ENCODE measurements at regions not wholly inside any gene's neighbourhood (a gene's known extent, or its start where the extent isn't known, plus 50 kb on each side); places are given as distances from the start of the nearest gene placed in this dataset.

GRCh38 chr2:128538396-128538795 is 219.7 kb upstream of the HS6ST1 start:
- no peaks in the 10 kb centered on the region for H3K27me3 ChIP-seq (replicated peaks; ENCODE audit: insufficient read depth, low read length)
- H3F3A ChIP-seq (ENCODE audit: insufficient read depth, low read length): no peaks in the 10 kb centered on the region
- H2AFZ ChIP-seq (ENCODE audit: low read length): no peak overlapping the region
- H3K4me1 ChIP-seq (ENCODE audit: low read length): no peaks in the 10 kb centered on the region
- H3K9me3 ChIP-seq (replicated peaks; ENCODE audit: insufficient read depth, low read length): no peaks in the 10 kb centered on the region
- H3K4me3 ChIP-seq (ENCODE audit: low read length): no peak overlapping the region
- no peaks in the 10 kb centered on the region for H3K9me2 ChIP-seq (replicated peaks; ENCODE audit: insufficient read depth, low read length)
- TF ChIP-seq EZH2phosphoT487 (IDR thresholded peaks at IDR 0.05; ENCODE audit: low read length) (no peak), EZH2 (optimal IDR thresholded peaks at IDR 0.05; ENCODE audit: low read depth, low read length) (no peak)
- no peak overlapping the region for H3K27ac ChIP-seq (ENCODE audit: low read length)
- no peak overlapping the region for H3K4me2 ChIP-seq (ENCODE audit: low read depth, low read length)
- H4K20me1 ChIP-seq (ENCODE audit: insufficient read depth, low read length): no peaks in the 10 kb centered on the region
- DNase-seq: no peak
- H3K36me3 ChIP-seq (replicated peaks; ENCODE audit: insufficient read depth, low read length): no peaks in the 10 kb centered on the region
- H3K9ac ChIP-seq (ENCODE audit: low read length): no peak overlapping the region
- H3K79me2 ChIP-seq (ENCODE audit: low read length): no peaks in the 10 kb centered on the region

- Histone ChIP-seq H2AFZ (ENCODE audit: low read length) (no peak overlapping the region), H3K9ac (ENCODE audit: low read length) (no peak overlapping the region), H3K9me2 (replicated peaks; ENCODE audit: insufficient read depth, low read length) (no peaks in the 10 kb centered on the region), H3K9me3 (replicated peaks; ENCODE audit: insufficient read depth, low read length) (no peaks in the 10 kb centered on the region), H3K27ac (ENCODE audit: low read length) (no peak overlapping the region), H3K36me3 (replicated peaks; ENCODE audit: insufficient read depth, low read length) (no peaks in the 10 kb centered on the region), H3K79me2 (ENCODE audit: low read length) (no peaks in the 10 kb centered on the region), H3K4me3 (ENCODE audit: low read length) (no peak overlapping the region), H3F3A (ENCODE audit: insufficient read depth, low read length) (no peaks in the 10 kb centered on the region), H3K4me1 (ENCODE audit: low read length) (no peaks in the 10 kb centered on the region), H4K20me1 (ENCODE audit: insufficient read depth, low read length) (no peaks in the 10 kb centered on the region), H3K4me2 (ENCODE audit: low read depth, low read length) (no peak overlapping the region), H3K27me3 (replicated peaks; ENCODE audit: insufficient read depth, low read length) (no peaks in the 10 kb centered on the region)
- TF ChIP-seq EZH2 (optimal IDR thresholded peaks at IDR 0.05; ENCODE audit: low read depth, low read length): no peak
- no peak for TF ChIP-seq CTCF (IDR thresholded peaks at IDR 0.05; ENCODE audit: low read length)
- DNase-seq: no peak
Observed at GRCh38 chr2:128540670-128541069, 222.0 kb upstream of the HS6ST1 start.

GRCh38 chr2:128541448-128541847 is 222.8 kb upstream of the HS6ST1 start:
- Histone ChIP-seq H3K9me2 (replicated peaks; ENCODE audit: insufficient read depth, low read length) (no peaks in the 10 kb centered on the region), H3F3A (ENCODE audit: insufficient read depth, low read length) (no peaks in the 10 kb centered on the region), H3K36me3 (replicated peaks; ENCODE audit: insufficient read depth, low read length) (no peaks in the 10 kb centered on the region), H3K9ac (ENCODE audit: low read length) (no peak overlapping the region), H3K4me3 (ENCODE audit: low read length) (no peak overlapping the region), H3K4me1 (ENCODE audit: low read length) (no peaks in the 10 kb centered on the region), H3K4me2 (ENCODE audit: low read depth, low read length) (no peak overlapping the region), H3K79me2 (ENCODE audit: low read length) (no peaks in the 10 kb centered on the region), H3K27ac (ENCODE audit: low read length) (no peak overlapping the region), H4K20me1 (ENCODE audit: insufficient read depth, low read length) (no peaks in the 10 kb centered on the region), H3K9me3 (replicated peaks; ENCODE audit: insufficient read depth, low read length) (no peaks in the 10 kb centered on the region), H3K27me3 (replicated peaks; ENCODE audit: insufficient read depth, low read length) (no peaks in the 10 kb centered on the region), H2AFZ (ENCODE audit: low read length) (no peak overlapping the region)
- no peak for DNase-seq
- TF ChIP-seq EZH2phosphoT487 (IDR thresholded peaks at IDR 0.05; ENCODE audit: low read length) (no peak), EZH2 (optimal IDR thresholded peaks at IDR 0.05; ENCODE audit: low read depth, low read length) (no peak), CTCF (IDR thresholded peaks at IDR 0.05; ENCODE audit: low read length) (no peak)

- H4K20me1 ChIP-seq (ENCODE audit: insufficient read depth, low read length): no peaks in the 10 kb centered on the region
- no peak overlapping the region for H3K4me3 ChIP-seq (ENCODE audit: low read length)
- H3K4me2 ChIP-seq (ENCODE audit: low read depth, low read length): no peak overlapping the region
- H3F3A ChIP-seq (ENCODE audit: insufficient read depth, low read length): no peaks in the 10 kb centered on the region
- no peaks in the 10 kb centered on the region for H3K9me2 ChIP-seq (replicated peaks; ENCODE audit: insufficient read depth, low read length)
- H3K27me3 ChIP-seq (replicated peaks; ENCODE audit: insufficient read depth, low read length): no peaks in the 10 kb centered on the region
- H3K27ac ChIP-seq (ENCODE audit: low read length): no peak overlapping the region
- no peaks in the 10 kb centered on the region for H3K4me1 ChIP-seq (ENCODE audit: low read length)
- TF ChIP-seq CTCF (IDR thresholded peaks at IDR 0.05; ENCODE audit: low read length): no peak
- TF ChIP-seq EZH2 (optimal IDR thresholded peaks at IDR 0.05; ENCODE audit: low read depth, low read length): no peak
- TF ChIP-seq EZH2phosphoT487 (IDR thresholded peaks at IDR 0.05; ENCODE audit: low read length): no peak
- no peak for DNase-seq
- no peaks in the 10 kb centered on the region for H3K79me2 ChIP-seq (ENCODE audit: low read length)
- H3K36me3 ChIP-seq (replicated peaks; ENCODE audit: insufficient read depth, low read length): no peaks in the 10 kb centered on the region
- no peak overlapping the region for H2AFZ ChIP-seq (ENCODE audit: low read length)
- no peaks in the 10 kb centered on the region for H3K9me3 ChIP-seq (replicated peaks; ENCODE audit: insufficient read depth, low read length)
- no peak overlapping the region for H3K9ac ChIP-seq (ENCODE audit: low read length)
Observed at GRCh38 chr2:128543036-128543435, 224.4 kb upstream of the HS6ST1 start.
